ENCODE measurements at regions not wholly inside any gene's neighbourhood (a gene's known extent, or its start where the extent isn't known, plus 50 kb on each side); places are given as distances from the start of the nearest gene placed in this dataset.

- no peak for DNase-seq
Measured at GRCh38 chr1:55334797-55335196, 119.6 kb upstream of the USP24 start.

- DNase-seq: peak; percentile 44 to 56 (median 48)
Measured at GRCh38 chr1:55334160-55334559, 119.0 kb upstream of the USP24 start.

- no peak for DNase-seq
Measured at GRCh38 chr1:55333461-55333860, 118.3 kb upstream of the USP24 start.

GRCh38 chr1:55331351-55331750, 116.2 kb upstream of the USP24 start:
- no peak for DNase-seq

- no peak for DNase-seq
Measured at GRCh38 chr1:55329808-55330432, 114.8 kb upstream of the USP24 start.

GRCh38 chr1:55329091-55329490, 113.9 kb upstream of the USP24 start:
- no peak for DNase-seq

GRCh38 chr1:55326496-55327243, 111.5 kb upstream of the USP24 start:
- no peak for DNase-seq

- no peak for DNase-seq
Measured at GRCh38 chr1:55323760-55324159, 108.6 kb upstream of the USP24 start.

- no peak for DNase-seq
Measured at GRCh38 chr1:55322842-55323241, 107.7 kb upstream of the USP24 start.

GRCh38 chr1:55321942-55322341, 106.8 kb upstream of the USP24 start:
- DNase-seq: no peak

GRCh38 chr1:55320891-55321290, 105.7 kb upstream of the USP24 start:
- DNase-seq: no peak

- DNase-seq: peak; percentile 30 to 50 (median 36)
Measured at GRCh38 chr1:55318116-55318817, 103.1 kb upstream of the USP24 start.

- no peak for DNase-seq
Measured at GRCh38 chr1:55317673-55318072, 102.5 kb upstream of the USP24 start.

- DNase-seq: no peak
Measured at GRCh38 chr1:55316947-55317662, 101.9 kb upstream of the USP24 start.

GRCh38 chr1:55316502-55316901, 101.3 kb upstream of the USP24 start:
- DNase-seq: peak; percentile 13 to 47 (median 39)

- DNase-seq: no peak
Measured at GRCh38 chr1:55315552-55315951, 100.4 kb upstream of the USP24 start.

- DNase-seq: no peak
Measured at GRCh38 chr1:55314740-55315139, 99.6 kb upstream of the USP24 start.

GRCh38 chr1:55313903-55314302, 98.7 kb upstream of the USP24 start:
- DNase-seq: no peak

GRCh38 chr1:55311979-55312378, 96.8 kb upstream of the USP24 start:
- DNase-seq: no peak

GRCh38 chr1:55311057-55311641, 96.0 kb upstream of the USP24 start:
- no peak for DNase-seq

- DNase-seq: peak; percentile 90 to 92 (median 91)
Measured at GRCh38 chr1:55310505-55310971, 95.4 kb upstream of the USP24 start.

- DNase-seq: no peak
Measured at GRCh38 chr1:55309786-55310504, 94.8 kb upstream of the USP24 start.
